Activated CD8-positive, alpha-beta T cell treated with anti-CD3 and anti-CD28 coated beads for 36 hours (primary cell): ENCODE measurements at regions not wholly inside any gene's neighbourhood (a gene's known extent, or its start where the extent isn't known, plus 50 kb on each side); places are given as distances from the start of the nearest gene placed in this dataset.
"Not testable (repeated sequence)": the region's sequence is repeated elsewhere in the genome, so short reads cannot be mapped to it uniquely, and the experiment has no call there.

Experiments used
- ATAC-seq: fragments of 200-7000 bp; cut with Tn5 transposase; one replicate; pipeline ENCODE4 v1.10.0; 2021; ENCODE audit warnings: mild to moderate bottlenecking, moderate library complexity
- CTCF ChIA-PET: fragments of 350-600 bp; sonication (Branson Sonifier 250); formaldehyde crosslinking; loops from one replicate; lab custom pipeline; 2021; ENCODE audit warnings: antibody characterized with exemption; lab: Charles Lee
- POLR2A ChIA-PET: fragments of 350-600 bp; sonication (Branson Sonifier 250); formaldehyde crosslinking; loops from one replicate; lab custom pipeline; 2021; ENCODE audit warnings: antibody characterized with exemption; lab: Charles Lee
- DNase-seq: peaks from one replicate; pipeline ENCODE4 v3.0.0-alpha.2; 2020
- H3K27ac Mint-ChIP-seq: one replicate; pipeline ENCODE4 v1.8.0; 2021; ENCODE audit warnings: mild to moderate bottlenecking, mixed read lengths
- H3K27me3 Mint-ChIP-seq: one replicate; pipeline ENCODE4 v1.8.0; 2021; ENCODE audit warnings: mixed read lengths
- H3K36me3 Mint-ChIP-seq: one replicate; pipeline ENCODE4 v1.8.0; 2021; ENCODE audit warnings: low read depth, mixed read lengths
- H3K4me1 Mint-ChIP-seq: one replicate; pipeline ENCODE4 v1.8.0; 2021; ENCODE audit warnings: low read depth, mixed read lengths
- H3K4me3 Mint-ChIP-seq: one replicate; pipeline ENCODE4 v1.8.0; 2021; ENCODE audit warnings: mild to moderate bottlenecking, moderate library complexity, mixed read lengths
- H3K9me3 Mint-ChIP-seq: one replicate; pipeline ENCODE4 v1.8.0; 2021; ENCODE audit warnings: mixed read lengths
- CTCF ChIP-seq: fragments of 200-600 bp; IDR thresholded peaks from one replicate; pipeline ENCODE4 v1.8.0; 2022; ENCODE audit warnings: antibody characterized with exemption, mild to moderate bottlenecking
- intact Hi-C: fragments of 100-400 bp; cut with micrococcal nuclease; formaldehyde crosslinking; loops from one replicate; pipeline ENCODE4 v1.10.0; 2022

GRCh38 chr6:5846335-5846734, 160.4 kb downstream of the NRN1 start:
- no peaks in the 10 kb centered on the region for H3K9me3 Mint-ChIP-seq
- CTCF ChIA-PET = interaction anchor here (0.9 kb wide), 1 partner anchor 375 kb away, joined by 3 read pairs; no protein-coding TSS in a partner anchor

GRCh38 chr6:5843078-5843477, 163.6 kb downstream of the NRN1 start:
- H3K36me3 Mint-ChIP-seq = no peaks in the 10 kb centered on the region
- no peak for DNase-seq
- no peaks in the 10 kb centered on the region for H3K9me3 Mint-ChIP-seq
- POLR2A ChIA-PET = no interaction called here
- no peak for ATAC-seq
- no peak for TF ChIP-seq CTCF
- H3K27me3 Mint-ChIP-seq = no peaks in the 10 kb centered on the region
- H3K4me3 Mint-ChIP-seq = no peak overlapping the region
- CTCF ChIA-PET = no interaction called here
- intact Hi-C loops = no loop called here
- no peak overlapping the region for H3K27ac Mint-ChIP-seq
- H3K4me1 Mint-ChIP-seq = no peaks in the 10 kb centered on the region

More at GRCh38 chr6:5846335-5846734, 160.4 kb downstream of the NRN1 start:
- no peak for TF ChIP-seq CTCF
- POLR2A ChIA-PET = no interaction called here
- Mint-ChIP-seq H3K27me3 (peaks cover 4% of the 10 kb centered on the region), H3K36me3 (no peaks in the 10 kb centered on the region), H3K4me1 (peaks cover 3% of the 10 kb centered on the region), H3K27ac (no peak overlapping the region), H3K4me3 (no peak overlapping the region)
- DNase-seq = no peak
- ATAC-seq = no peak
- intact Hi-C loops = no loop called here

GRCh38 chr6:5840734-5841390, 165.9 kb downstream of the NRN1 start:
- CTCF ChIA-PET = no interaction called here
- no peak for DNase-seq
- POLR2A ChIA-PET = interaction anchor here (1.0 kb wide), 2 partner anchors 9 to 10 kb away, joined by 3 read pairs; no protein-coding TSS in a partner anchor

GRCh38 chr6:5838656-5839396, 167.9 kb downstream of the NRN1 start:
- Mint-ChIP-seq H3K9me3 (no peaks in the 10 kb centered on the region), H3K27ac (no peak overlapping the region), H3K4me1 (no peaks in the 10 kb centered on the region), H3K27me3 (no peaks in the 10 kb centered on the region), H3K4me3 (no peak overlapping the region), H3K36me3 (no peaks in the 10 kb centered on the region)
- ATAC-seq (no peak), DNase-seq (no peak)
- CTCF ChIA-PET = no interaction called here
- intact Hi-C loops = no loop called here
- POLR2A ChIA-PET = interaction anchor here (0.9 kb wide), 1 partner anchor 17 kb away, joined by 3 read pairs; no protein-coding TSS in a partner anchor
- no peak for TF ChIP-seq CTCF

More at GRCh38 chr6:5840734-5841390, 165.9 kb downstream of the NRN1 start:
- H3K27me3 Mint-ChIP-seq = no peaks in the 10 kb centered on the region
- no peak overlapping the region for H3K27ac Mint-ChIP-seq
- no peak for ATAC-seq
- no peaks in the 10 kb centered on the region for H3K36me3 Mint-ChIP-seq
- no peaks in the 10 kb centered on the region for H3K9me3 Mint-ChIP-seq
- no peak for TF ChIP-seq CTCF
- intact Hi-C loops = no loop called here
- H3K4me1 Mint-ChIP-seq = no peaks in the 10 kb centered on the region
- no peak overlapping the region for H3K4me3 Mint-ChIP-seq

GRCh38 chr6:5837323-5837722, 169.4 kb downstream of the NRN1 start:
- Mint-ChIP-seq H3K9me3 (no peaks in the 10 kb centered on the region), H3K27ac (no peak overlapping the region), H3K27me3 (no peaks in the 10 kb centered on the region), H3K4me3 (no peak overlapping the region), H3K36me3 (no peaks in the 10 kb centered on the region), H3K4me1 (peaks cover 6% of the 10 kb centered on the region)
- ATAC-seq (no peak), DNase-seq (no peak)
- POLR2A ChIA-PET = no interaction called here
- intact Hi-C loops = no loop called here
- no peak for TF ChIP-seq CTCF
- CTCF ChIA-PET = no interaction called here

GRCh38 chr6:5836597-5836996, 170.1 kb downstream of the NRN1 start:
- CTCF ChIA-PET, intact Hi-C loops, ATAC-seq, DNase-seq, H3K36me3 Mint-ChIP-seq, H3K27me3 Mint-ChIP-seq, POLR2A ChIA-PET, H3K9me3 Mint-ChIP-seq, H3K27ac Mint-ChIP-seq, H3K4me3 Mint-ChIP-seq: not testable (repeated sequence)
- H3K4me1 Mint-ChIP-seq = peaks cover 14% of the 10 kb centered on the region
